PFSK-1 (cell line): ENCODE measurements at regions not wholly inside any gene's neighbourhood (a gene's known extent, or its start where the extent isn't known, plus 50 kb on each side); places are given as distances from the start of the nearest gene placed in this dataset.

Experiments used
- FOXP2 ChIP-seq: optimal IDR thresholded peaks from 2 replicates; pipeline ENCODE3; 2011; ENCODE audit warnings: borderline replicate concordance, control low read depth, inconsistent platforms; ENCODE audit not compliant: insufficient read depth; ENCODE audit errors: extremely low read length, extremely low read depth
- POLR2AphosphoS5 ChIP-seq: IDR thresholded peaks from 2 replicates; pipeline ENCODE4 v1.6.1; 2012; ENCODE audit warnings: low read depth, mild to moderate bottlenecking, control low read depth, low read length, moderate library complexity
- REST ChIP-seq, 2 experiments: IDR thresholded peaks; 2 replicates each; pipeline versions ENCODE4 v1.6.1 to v1.8.0; 2011 to 2012; ENCODE audit warnings: low read depth in 2 of 2, low read length in 2 of 2, control low read depth in 1 of 2, inconsistent platforms in 1 of 2, mild to moderate bottlenecking in 1 of 2, moderate library complexity in 1 of 2; ENCODE audit not compliant: insufficient read depth in 1 of 2
- SIN3A ChIP-seq: IDR thresholded peaks from 2 replicates; pipeline ENCODE4 v1.6.1; 2012; ENCODE audit warnings: mild to moderate bottlenecking, low read length, moderate library complexity, borderline replicate concordance; ENCODE audit not compliant: insufficient read depth
- TAF1 ChIP-seq: IDR thresholded peaks from 2 replicates; pipeline ENCODE4 v1.6.1; 2012; ENCODE audit warnings: low read length, control low read depth, borderline replicate concordance; ENCODE audit not compliant: insufficient read depth

DNA sequence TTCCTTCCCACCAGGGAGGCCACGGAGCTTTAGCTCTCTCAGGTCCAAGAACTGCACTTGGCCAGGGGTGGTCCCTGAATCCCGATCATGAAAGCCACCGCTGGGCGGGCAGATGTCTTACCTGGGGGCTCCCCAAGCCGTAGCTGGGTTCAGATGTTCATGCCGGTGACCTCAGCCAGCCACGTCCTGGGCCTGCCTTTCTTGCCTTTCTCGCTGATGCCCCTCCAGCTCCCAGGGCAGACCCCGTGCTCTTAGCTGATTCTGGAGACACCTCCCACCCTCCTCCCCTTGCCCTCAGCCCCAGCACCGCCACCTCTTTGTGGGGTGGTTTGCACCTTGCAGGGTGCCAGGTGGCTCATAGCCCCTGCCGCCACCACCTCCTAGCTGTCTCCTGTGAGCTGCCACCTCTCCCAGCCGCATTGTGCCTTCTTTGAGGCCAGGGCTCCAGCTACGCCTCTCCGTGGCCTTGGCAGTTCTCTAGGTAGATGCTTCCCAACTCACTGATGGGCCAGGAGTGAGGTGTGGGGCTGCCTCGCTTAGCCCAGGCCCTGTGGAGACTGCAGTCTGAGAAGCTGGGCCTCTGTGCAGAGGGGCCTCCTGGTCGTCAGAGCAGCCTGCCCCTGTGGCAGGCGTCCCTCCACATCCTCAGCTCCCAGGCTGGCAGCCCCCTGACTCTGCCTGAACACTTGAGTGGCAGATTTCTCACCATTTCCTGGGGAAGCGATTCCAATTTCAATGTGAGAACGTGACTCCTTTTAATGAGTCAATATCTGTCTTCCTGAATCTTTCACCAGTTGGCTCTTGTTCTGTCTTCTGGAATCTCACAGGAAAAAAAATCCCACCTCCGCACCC, 97.6 kb upstream of the B3GAT1 start:
- TF ChIP-seq POLR2AphosphoS5 = no peak
- no peak for TF ChIP-seq FOXP2
- TF ChIP-seq SIN3A = no peak

DNA sequence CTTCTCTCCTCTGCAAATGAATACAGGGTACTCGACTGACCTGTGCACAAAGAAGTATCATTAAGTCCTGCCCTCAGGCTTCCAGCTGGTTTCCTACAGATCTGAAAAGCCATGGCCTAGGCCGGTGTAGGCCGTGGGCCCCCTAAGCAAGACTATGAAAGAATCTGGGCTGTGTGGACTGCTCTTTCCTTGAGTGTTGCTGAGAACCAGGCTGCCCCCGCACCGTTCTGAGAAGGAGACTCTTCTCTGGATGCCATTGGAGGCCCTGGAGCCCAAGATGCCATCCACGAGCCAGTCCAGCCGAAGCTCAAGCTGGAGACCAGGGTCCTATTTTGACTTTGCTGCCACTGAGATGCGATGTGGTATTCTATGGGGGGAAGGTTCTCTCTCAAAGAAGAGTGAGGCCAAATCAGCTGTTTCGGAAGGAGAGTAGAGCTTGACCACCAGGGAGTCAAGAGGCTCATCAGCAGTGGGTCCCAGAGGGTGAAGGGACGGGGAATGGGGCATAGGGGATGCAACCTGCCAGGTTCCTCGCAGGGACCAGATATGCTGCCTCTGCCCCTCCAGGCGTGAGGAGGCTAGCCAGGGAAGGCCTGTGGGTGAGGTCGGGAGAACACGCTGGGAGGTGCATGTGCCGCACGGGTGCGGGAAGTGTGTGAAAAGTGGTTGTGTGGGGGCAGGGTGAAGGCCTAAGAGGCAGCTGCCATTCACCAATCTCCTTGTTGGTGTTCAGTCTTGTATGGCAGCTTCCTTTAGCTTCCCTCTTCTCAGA, 96.4 kb upstream of the B3GAT1 start:
- TF ChIP-seq TAF1 (no peak), POLR2AphosphoS5 (no peak), REST (IDR thresholded peaks at IDR 0.05; ENCODE audit: insufficient read depth in 1 of 2, low read depth in 2 of 2, low read length in 2 of 2) (no peak), FOXP2 (no peak), SIN3A (no peak)

DNA sequence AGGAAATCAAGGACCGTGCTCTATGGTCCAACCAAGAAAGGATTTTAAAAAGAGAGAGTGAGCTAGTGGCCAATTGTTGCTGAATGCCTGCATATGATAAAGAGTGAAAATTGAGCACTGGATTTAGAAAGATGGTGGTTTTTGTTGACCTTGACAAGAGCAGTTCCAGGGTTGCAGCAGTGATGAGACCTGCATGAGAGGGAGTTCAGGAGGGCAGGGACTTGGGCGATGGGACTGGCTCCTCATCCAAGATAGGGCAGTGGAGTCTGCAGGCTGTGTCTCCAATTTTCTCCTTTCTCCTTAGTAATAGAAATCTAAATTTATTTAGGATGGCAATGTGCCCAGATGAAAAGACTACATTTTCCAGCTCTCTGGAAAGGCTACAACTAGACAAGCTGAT, 94.0 kb upstream of the B3GAT1 start:
- TF ChIP-seq REST (IDR thresholded peaks at IDR 0.05; ENCODE audit: insufficient read depth in 1 of 2, low read depth in 2 of 2, low read length in 2 of 2) = no peak
- TF ChIP-seq POLR2AphosphoS5 = no peak
- TF ChIP-seq FOXP2 = no peak
- TF ChIP-seq TAF1 = no peak
- TF ChIP-seq SIN3A = no peak

DNA sequence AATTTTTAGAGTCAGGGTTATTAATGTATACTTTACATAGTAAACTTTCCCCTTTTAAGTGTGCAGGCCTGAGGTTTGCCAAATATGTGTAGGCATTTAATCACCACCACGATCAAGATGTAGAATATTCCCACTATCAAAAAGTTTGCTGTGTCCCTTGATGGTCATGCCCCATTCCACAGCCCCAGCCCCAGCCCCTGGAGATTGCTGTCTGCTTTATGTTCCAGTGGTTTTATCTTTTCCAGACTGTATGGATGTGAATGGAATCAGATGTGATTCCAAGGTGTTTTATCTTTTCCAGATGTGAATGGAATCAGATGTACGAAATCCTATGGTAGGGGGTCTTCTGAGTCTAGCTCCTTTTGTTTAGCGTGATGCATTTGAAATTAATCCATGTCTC, 93.1 kb upstream of the B3GAT1 start:
- no peak for TF ChIP-seq TAF1
- TF ChIP-seq POLR2AphosphoS5 = no peak
- no peak for TF ChIP-seq FOXP2
- no peak for TF ChIP-seq SIN3A
- no peak for TF ChIP-seq REST (IDR thresholded peaks at IDR 0.05; ENCODE audit: insufficient read depth in 1 of 2, low read depth in 2 of 2, low read length in 2 of 2)

DNA sequence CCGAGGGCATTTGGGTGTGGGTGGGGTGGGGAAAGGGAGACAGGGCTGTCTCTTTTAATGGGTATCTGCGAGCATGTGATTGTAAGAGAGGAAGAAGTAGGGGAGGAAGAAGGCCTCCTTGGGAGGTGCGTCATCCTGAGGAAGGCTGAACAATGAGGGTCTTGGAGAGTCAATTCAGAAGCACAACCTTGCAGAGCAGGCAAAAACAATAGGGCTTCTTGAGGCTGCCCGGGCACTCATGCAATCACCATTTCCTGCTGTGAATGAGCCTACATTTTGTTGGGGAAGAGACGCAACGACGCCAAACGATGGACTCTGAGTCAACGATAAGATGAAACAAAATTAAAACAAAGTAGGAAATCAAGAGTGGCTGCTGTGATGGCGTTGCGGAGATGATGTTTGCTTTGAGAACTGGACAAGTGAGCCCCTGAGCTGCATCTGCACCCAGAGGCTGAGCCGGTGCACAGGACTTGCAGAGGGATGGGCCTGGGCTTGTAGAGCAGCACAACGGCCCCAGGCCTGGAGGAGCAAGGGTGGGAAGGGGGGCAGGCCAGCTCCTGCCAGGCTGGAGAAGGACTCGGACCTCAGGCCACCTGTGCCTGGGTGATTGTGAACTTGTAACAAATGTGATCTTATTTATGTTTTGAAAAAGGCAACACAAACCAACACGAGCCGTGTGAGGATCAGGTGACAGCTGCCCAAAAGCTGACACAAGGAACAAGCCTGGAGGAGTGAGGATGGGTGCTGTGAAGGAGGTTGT, 92.3 kb upstream of the B3GAT1 start:
- no peak for TF ChIP-seq POLR2AphosphoS5
- TF ChIP-seq TAF1 = no peak
- TF ChIP-seq REST (IDR thresholded peaks at IDR 0.05; ENCODE audit: insufficient read depth in 1 of 2, low read depth in 2 of 2, low read length in 2 of 2) = no peak
- TF ChIP-seq SIN3A = no peak
- TF ChIP-seq FOXP2 = no peak
